A549 (cell line): ENCODE measurements at regions not wholly inside any gene's neighbourhood (a gene's known extent, or its start where the extent isn't known, plus 50 kb on each side); places are given as distances from the start of the nearest gene placed in this dataset.

Experiments
- ATAC-seq, 2 experiments: fragments of 200-7000 bp in 1 of 2; fragments of >200 bp in 1 of 2; cut with Nextera tagmentation in 1 of 2; cut with Tn5 transposase in 1 of 2; 3 replicates each; pipeline versions ENCODE4 v1.8.0 to v1.9.1; 2018 to 2020; ENCODE audit warnings: mild to moderate bottlenecking in 1 of 2, moderate library complexity in 1 of 2
- CTCF ChIA-PET: fragments of 300-600 bp; sonication (Branson Sonifier 250); formaldehyde crosslinking; extraction: SDS; loops from one replicate; lab custom pipeline; 2021; ENCODE audit warnings: antibody characterized with exemption, inconsistent platforms; lab: Yijun Ruan, JAX
- POLR2A ChIA-PET: fragments of 350-600 bp; formaldehyde crosslinking; extraction: SDS; loops from one replicate; lab custom pipeline; 2021; ENCODE audit warnings: antibody characterized with exemption, inconsistent platforms; lab: Yijun Ruan, JAX
- DNase-seq, 2 experiments: peaks; one replicate each; pipeline versions ENCODE4 v3.0.0 to v3.0.0-alpha.2; 2011 to 2016; ENCODE audit warnings: low read depth in 1 of 2, low spot score in 1 of 2
- FAIRE-seq: peaks from 2 replicates; lab custom pipeline; 2011; peaks lifted over from hg19 to GRCh38; lab: Jason Lieb, UNC
- H3K27ac ChIP-seq, 2 experiments: fragments of >200 bp; sonication (Bioruptor Twin); formaldehyde crosslinking; 3 replicates each; pipeline ENCODE4 v1.5.1; 2016 to 2017
- H3K4me1 ChIP-seq: fragments of >200 bp; sonication (Bioruptor Twin); formaldehyde crosslinking; 3 replicates; pipeline ENCODE4 v1.6.1; 2016
- H3K4me2 ChIP-seq: fragments of >200 bp; sonication (Bioruptor Twin); formaldehyde crosslinking; 3 replicates; pipeline ENCODE4 v1.6.1; 2016
- H3K4me3 ChIP-seq: fragments of >200 bp; sonication (Bioruptor Twin); formaldehyde crosslinking; 3 replicates; pipeline ENCODE4 v1.5.1; 2016
- H3K9me3 ChIP-seq: fragments of >200 bp; sonication (Bioruptor Twin); formaldehyde crosslinking; 3 replicates; pipeline ENCODE4 v1.6.1; 2016
- CBX8 ChIP-seq: fragments of 200-600 bp; sonication (generic); IDR thresholded peaks from 2 replicates; pipeline ENCODE4 v1.6.1; 2016
- CEBPB ChIP-seq, 2 experiments: fragments of >200 bp in 1 of 2; sonication (Bioruptor Twin) in 1 of 2; formaldehyde crosslinking in 1 of 2; IDR thresholded peaks; 2 replicates each; pipeline ENCODE4 v1.6.1; 2012 to 2016
- CHD2 ChIP-seq: fragments of 150-350 bp; IDR thresholded peaks from 2 replicates; pipeline ENCODE4 v1.6.1; 2014; ENCODE audit warnings: low read length; ENCODE audit not compliant: partially characterized antibody
- ELK1 ChIP-seq: fragments of 150-350 bp; IDR thresholded peaks from 2 replicates; pipeline ENCODE4 v1.6.1; 2014; ENCODE audit warnings: low read depth, mild to moderate bottlenecking, low read length
- EP300 ChIP-seq, 2 experiments: fragments of >200 bp; sonication (Bioruptor Twin); formaldehyde crosslinking; IDR thresholded peaks; 2 replicates in 1 of 2; 3 replicates in 1 of 2; pipeline ENCODE4 v1.6.1; 2016 to 2017
- FOSB ChIP-seq: fragments of 250-450 bp; sonication (Bioruptor Pico); IDR thresholded peaks from 2 replicates; pipeline ENCODE4 v1.5.0; 2020; ENCODE audit warnings: mild to moderate bottlenecking, moderate library complexity
- FOSL2 ChIP-seq, 2 experiments: fragments of 450-650 bp in 1 of 2; fragments of >200 bp in 1 of 2; sonication (Bioruptor Twin) in 1 of 2; formaldehyde crosslinking; IDR thresholded peaks; 2 replicates each; pipeline versions ENCODE4 v1.5.0 to v1.6.1; 2016 to 2020; ENCODE audit warnings: mild to moderate bottlenecking in 1 of 2, moderate library complexity in 1 of 2
- FOXS1 ChIP-seq: fragments of 250-450 bp; sonication (Bioruptor Pico); IDR thresholded peaks from 2 replicates; pipeline ENCODE4 v1.5.0; 2020; ENCODE audit warnings: mild to moderate bottlenecking, moderate library complexity
- GATA3 ChIP-seq: IDR thresholded peaks from 2 replicates; pipeline ENCODE4 v1.6.1; 2012; ENCODE audit warnings: borderline replicate concordance
- HES2 ChIP-seq: fragments of >200 bp; sonication (Bioruptor Twin); formaldehyde crosslinking; IDR thresholded peaks from 2 replicates; pipeline ENCODE4 v1.6.1; 2016
- HEYL ChIP-seq: fragments of 250-450 bp; sonication (Bioruptor Pico); IDR thresholded peaks from 2 replicates; pipeline ENCODE4 v1.8.0; 2021; ENCODE audit warnings: mild to moderate bottlenecking, moderate library complexity
- HOXB5 ChIP-seq: fragments of 250-450 bp; sonication (Bioruptor Pico); IDR thresholded peaks from 2 replicates; pipeline ENCODE4 v1.5.0; 2020; ENCODE audit warnings: mild to moderate bottlenecking, moderate library complexity
- JUN ChIP-seq, 2 experiments: fragments of >200 bp; sonication (Bioruptor Twin); formaldehyde crosslinking; IDR thresholded peaks; 2 replicates in 1 of 2; 3 replicates in 1 of 2; pipeline ENCODE4 v1.6.1; 2016 to 2017
- JUNB ChIP-seq: fragments of >200 bp; sonication (Bioruptor Twin); formaldehyde crosslinking; IDR thresholded peaks from 2 replicates; pipeline ENCODE4 v1.6.1; 2016
- KDM5A ChIP-seq: fragments of 200-600 bp; sonication (generic); IDR thresholded peaks from 2 replicates; pipeline ENCODE4 v1.6.1; 2016; ENCODE audit warnings: antibody characterized with exemption, mild to moderate bottlenecking
- MAFK ChIP-seq: fragments of 450-650 bp; IDR thresholded peaks from 2 replicates; pipeline ENCODE4 v1.6.1; 2014; ENCODE audit not compliant: partially characterized antibody
- MYC ChIP-seq: IDR thresholded peaks from 2 replicates; pipeline ENCODE4 v1.6.1; 2012; ENCODE audit warnings: mild to moderate bottlenecking, inconsistent platforms, low read length, improper control_type of control experiment, borderline replicate concordance
- NFE2L2 ChIP-seq: fragments of 150-350 bp; conservative IDR thresholded peaks from 2 replicates; pipeline ENCODE4 v1.6.1; 2014; ENCODE audit warnings: low read length
- PBX3 ChIP-seq: IDR thresholded peaks from 2 replicates; pipeline ENCODE4 v1.6.1; 2012
- PHF8 ChIP-seq: fragments of 200-600 bp; sonication (generic); IDR thresholded peaks from 2 replicates; pipeline ENCODE4 v1.6.1; 2016; ENCODE audit warnings: low read depth, mild to moderate bottlenecking, antibody characterized with exemption, moderate library complexity, borderline replicate concordance
- POLR2A ChIP-seq: IDR thresholded peaks from 2 replicates; pipeline ENCODE4 v1.6.1; 2012; ENCODE audit warnings: mild to moderate bottlenecking, low read length
- POLR2AphosphoS2 ChIP-seq: conservative IDR thresholded peaks from 2 replicates; pipeline ENCODE4 v1.6.1; 2012; ENCODE audit warnings: low read length, improper control_type of control experiment, inconsistent platforms
- RAD21 ChIP-seq, 2 experiments: fragments of >200 bp in 1 of 2; sonication (Bioruptor Twin) in 1 of 2; formaldehyde crosslinking in 1 of 2; IDR thresholded peaks in 1 of 2; conservative IDR thresholded peaks in 1 of 2; 2 replicates in 1 of 2; 3 replicates in 1 of 2; pipeline ENCODE4 v1.6.1; 2012 to 2018; ENCODE audit warnings: inconsistent platforms in 1 of 2
- RCOR1 ChIP-seq: fragments of 150-350 bp; IDR thresholded peaks from 2 replicates; pipeline ENCODE4 v1.6.1; 2014; ENCODE audit warnings: antibody characterized with exemption, low read length, low read depth
- REST ChIP-seq: fragments of 200-600 bp; sonication (generic); IDR thresholded peaks from 2 replicates; pipeline ENCODE4 v1.6.1; 2016; ENCODE audit warnings: antibody characterized with exemption, mild to moderate bottlenecking, moderate library complexity
- SMC3 ChIP-seq: fragments of >200 bp; sonication (Bioruptor Twin); formaldehyde crosslinking; IDR thresholded peaks from 3 replicates; pipeline ENCODE4 v1.6.1; 2018; ENCODE audit warnings: inconsistent platforms
- SREBF2 ChIP-seq: fragments of 450-650 bp; IDR thresholded peaks from 2 replicates; pipeline ENCODE4 v1.6.1; 2014; ENCODE audit warnings: mild to moderate bottlenecking, moderate library complexity
- TP53 ChIP-seq: fragments of 250-450 bp; sonication (Bioruptor Pico); IDR thresholded peaks from 2 replicates; pipeline ENCODE4 v1.5.0; 2021; ENCODE audit warnings: mild to moderate bottlenecking, moderate library complexity
- ZC3H11A ChIP-seq: fragments of 450-650 bp; IDR thresholded peaks from 2 replicates; pipeline ENCODE4 v1.6.1; 2014; ENCODE audit warnings: antibody characterized with exemption, mild to moderate bottlenecking
- ZFP36 ChIP-seq: fragments of 450-650 bp; IDR thresholded peaks from 2 replicates; pipeline ENCODE4 v1.6.1; 2014; ENCODE audit warnings: borderline replicate concordance; ENCODE audit not compliant: partially characterized antibody
- WGBS: methylation state at CpG from one replicate; pipeline ENCODE4 v1.1.6; 2017; ENCODE audit errors: missing lambda C conversion rate; 5-methylcytosine and 5-hydroxymethylcytosine counted together

- no peak for TF ChIP-seq HEYL (CRISPR knock-in tag)
- no peak for TF ChIP-seq RCOR1
- no peak for TF ChIP-seq REST
- no peak for TF ChIP-seq MAFK
- no peak for TF ChIP-seq ELK1
- TF ChIP-seq TP53 (CRISPR knock-in tag): no peak
- no peak for TF ChIP-seq CEBPB (IDR thresholded peaks at IDR 0.05)
- TF ChIP-seq JUN (IDR thresholded peaks at IDR 0.05): no peak
- no peak for TF ChIP-seq CHD2
- no peak for TF ChIP-seq MYC
- TF ChIP-seq RAD21 (conservative IDR thresholded peaks at IDR 0.05 in 1 of 2, IDR thresholded peaks at IDR 0.05 in 1 of 2): no peak
- no peak for TF ChIP-seq PHF8
- TF ChIP-seq POLR2A: no peak
- no peak for TF ChIP-seq FOSB (CRISPR knock-in tag)
- no peak for TF ChIP-seq FOSL2 (IDR thresholded peaks at IDR 0.05)
- no peak for TF ChIP-seq FOSL2 (CRISPR knock-in tag; IDR thresholded peaks at IDR 0.05)
- no peak for TF ChIP-seq KDM5A
- TF ChIP-seq ZC3H11A: no peak
- no peak for TF ChIP-seq EP300 (IDR thresholded peaks at IDR 0.05)
- TF ChIP-seq HES2: no peak
- CTCF ChIA-PET: interaction anchor here (1.0 kb wide), 1 partner anchor 11 kb away, joined by 3 read pairs; no protein-coding TSS in a partner anchor
- 69% methylated on average over 3 of the region's 3 CpGs for WGBS
Measured at GRCh38 chr14:55799508-55800095, 219.6 kb downstream of the KTN1 start.

GRCh38 chr14:55800156-55800785 lies 220.3 kb downstream of the KTN1 start:
- Histone ChIP-seq H3K4me2 (no peak overlapping the region), H3K27ac (no peak overlapping the region), H3K4me3 (no peak overlapping the region), H3K4me1 (peaks cover 25% of the 10 kb centered on the region), H3K9me3 (peaks cover 10% of the 10 kb centered on the region; the same call in 1 of the 3 replicates)
- TF ChIP-seq POLR2AphosphoS2: no peak
- no peak for TF ChIP-seq POLR2A
- no peak for TF ChIP-seq NFE2L2
- no peak for TF ChIP-seq HOXB5 (CRISPR knock-in tag)
- TF ChIP-seq JUNB: no peak
- no peak for TF ChIP-seq SMC3
- no peak for TF ChIP-seq ZFP36
- TF ChIP-seq CEBPB (IDR thresholded peaks at IDR 0.05): no peak
- TF ChIP-seq FOSL2 (IDR thresholded peaks at IDR 0.05): no peak
- no peak for TF ChIP-seq FOSL2 (CRISPR knock-in tag; IDR thresholded peaks at IDR 0.05)
- no peak for TF ChIP-seq HEYL (CRISPR knock-in tag)
- no peak for TF ChIP-seq CBX8
- no peak for TF ChIP-seq ELK1
- no peak for TF ChIP-seq SREBF2
- TF ChIP-seq PBX3: no peak
- no peak for TF ChIP-seq GATA3
- TF ChIP-seq RAD21 (conservative IDR thresholded peaks at IDR 0.05 in 1 of 2, IDR thresholded peaks at IDR 0.05 in 1 of 2): no peak
- no peak for TF ChIP-seq FOXS1
- no peak for DNase-seq
- CTCF ChIA-PET: interaction anchor here (1.0 kb wide), 1 partner anchor 12 kb away, joined by 3 read pairs; no protein-coding TSS in a partner anchor
- POLR2A ChIA-PET: no interaction called here
- no peak for FAIRE-seq
- no peak for ATAC-seq
- 95% methylated on average over 3 of the region's 3 CpGs for WGBS

More at GRCh38 chr14:55799508-55800095, 219.6 kb downstream of the KTN1 start:
- Histone ChIP-seq H3K9me3 (peaks cover 10% of the 10 kb centered on the region; the same call in 1 of the 3 replicates), H3K27ac (no peak overlapping the region), H3K4me3 (no peak overlapping the region), H3K4me2 (no peak overlapping the region), H3K4me1 (peaks cover 31% of the 10 kb centered on the region)
- POLR2A ChIA-PET: no interaction called here
- ATAC-seq (no peak), DNase-seq (no peak), FAIRE-seq (no peak)
